ENCODE measurements at regions not wholly inside any gene's neighbourhood (a gene's known extent, or its start where the extent isn't known, plus 50 kb on each side); places are given as distances from the start of the nearest gene placed in this dataset.

GRCh38 chr20:10843146-10843711 is 169.4 kb upstream of the JAG1 start:
- H3K27me3 Mint-ChIP-seq (ENCODE audit: unreplicated experiment): no peaks in the 10 kb centered on the region
- TF ChIP-seq, protein P1, sequence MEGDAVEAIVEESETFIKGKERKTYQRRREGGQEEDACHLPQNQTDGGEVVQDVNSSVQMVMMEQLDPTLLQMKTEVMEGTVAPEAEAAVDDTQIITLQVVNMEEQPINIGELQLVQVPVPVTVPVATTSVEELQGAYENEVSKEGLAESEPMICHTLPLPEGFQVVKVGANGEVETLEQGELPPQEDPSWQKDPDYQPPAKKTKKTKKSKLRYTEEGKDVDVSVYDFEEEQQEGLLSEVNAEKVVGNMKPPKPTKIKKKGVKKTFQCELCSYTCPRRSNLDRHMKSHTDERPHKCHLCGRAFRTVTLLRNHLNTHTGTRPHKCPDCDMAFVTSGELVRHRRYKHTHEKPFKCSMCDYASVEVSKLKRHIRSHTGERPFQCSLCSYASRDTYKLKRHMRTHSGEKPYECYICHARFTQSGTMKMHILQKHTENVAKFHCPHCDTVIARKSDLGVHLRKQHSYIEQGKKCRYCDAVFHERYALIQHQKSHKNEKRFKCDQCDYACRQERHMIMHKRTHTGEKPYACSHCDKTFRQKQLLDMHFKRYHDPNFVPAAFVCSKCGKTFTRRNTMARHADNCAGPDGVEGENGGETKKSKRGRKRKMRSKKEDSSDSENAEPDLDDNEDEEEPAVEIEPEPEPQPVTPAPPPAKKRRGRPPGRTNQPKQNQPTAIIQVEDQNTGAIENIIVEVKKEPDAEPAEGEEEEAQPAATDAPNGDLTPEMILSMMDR (IDR thresholded peaks at IDR 0.05; ENCODE audit: unreplicated experiment): no peak
- DNase-seq: no peak
- H3K27ac Mint-ChIP-seq (ENCODE audit: unreplicated experiment): no peak overlapping the region
- no peaks in the 10 kb centered on the region for H3K36me3 Mint-ChIP-seq (ENCODE audit: insufficient read depth, unreplicated experiment)
- BruUV-seq (replicated peaks): no TSS peak
- intact Hi-C loops (cut with micrococcal nuclease; ENCODE audit: unreplicated experiment): no loop called here
- H3K4me3 Mint-ChIP-seq (ENCODE audit: low read depth, unreplicated experiment): no peak overlapping the region
- CTCF ChIA-PET: no interaction called here
- H3K9me3 Mint-ChIP-seq (ENCODE audit: low read depth, unreplicated experiment): no peaks in the 10 kb centered on the region
- H3K4me1 Mint-ChIP-seq (ENCODE audit: low read depth, unreplicated experiment): peaks cover 2% of the 10 kb centered on the region

DNA sequence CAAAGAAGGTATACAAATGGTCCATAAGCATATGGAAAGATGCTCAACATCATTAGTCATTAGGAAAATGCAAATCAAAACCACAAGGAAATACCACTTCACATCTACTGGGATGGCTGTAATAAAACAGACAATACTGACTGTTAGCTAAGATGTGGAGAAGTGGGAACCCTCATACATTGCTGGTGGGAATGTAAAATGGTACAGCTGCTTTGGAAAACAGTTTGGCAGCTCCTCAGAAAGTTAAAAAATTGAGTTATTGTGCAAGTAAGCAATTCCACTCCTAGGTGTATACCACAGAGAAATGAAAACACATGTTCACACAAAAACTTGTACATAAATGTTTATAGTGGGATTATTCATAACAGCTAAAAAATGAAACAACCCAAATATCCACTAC is 173.0 kb upstream of the JAG1 start:
- intact Hi-C loops (cut with micrococcal nuclease; ENCODE audit: unreplicated experiment): no loop called here
- Mint-ChIP-seq H3K4me3 (ENCODE audit: low read depth, unreplicated experiment) (no peak overlapping the region), H3K9me3 (ENCODE audit: low read depth, unreplicated experiment) (no peaks in the 10 kb centered on the region), H3K4me1 (ENCODE audit: low read depth, unreplicated experiment) (peaks cover 25% of the 10 kb centered on the region), H3K27ac (ENCODE audit: unreplicated experiment) (no peak overlapping the region), H3K36me3 (ENCODE audit: insufficient read depth, unreplicated experiment) (no peaks in the 10 kb centered on the region), H3K27me3 (ENCODE audit: unreplicated experiment) (no peaks in the 10 kb centered on the region)
- TF ChIP-seq, protein P1 (IDR thresholded peaks at IDR 0.05; ENCODE audit: unreplicated experiment): no peak
- DNase-seq: no peak
- no TSS peak for BruUV-seq (replicated peaks)
- CTCF ChIA-PET: no interaction called here

DNA sequence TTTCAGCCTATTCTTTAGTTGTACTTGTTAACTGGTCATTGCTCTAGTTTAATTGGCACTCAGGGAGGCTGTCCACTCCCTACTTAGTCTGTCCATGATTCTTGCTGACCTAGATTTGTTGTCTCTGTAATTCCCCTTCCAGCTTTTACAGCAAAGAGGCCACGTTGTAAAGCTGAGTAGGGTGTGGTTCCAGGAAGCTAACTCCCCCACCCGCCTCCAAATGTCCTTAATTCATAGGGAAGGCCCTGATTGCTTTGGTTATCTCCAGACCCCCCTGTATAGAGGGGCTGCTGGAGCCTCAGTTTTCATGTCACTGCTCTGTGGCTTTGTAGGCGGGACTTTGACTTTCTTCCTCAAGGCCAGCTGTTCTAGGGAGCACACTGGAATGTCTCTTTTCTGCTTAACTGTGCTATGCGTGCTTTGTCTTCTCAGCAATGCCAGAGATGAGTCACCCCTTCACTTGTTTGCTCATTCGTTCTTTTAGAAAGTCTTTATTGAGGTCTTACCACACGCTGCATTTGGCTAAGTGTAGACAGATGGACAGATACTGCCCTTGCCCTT is 175.1 kb upstream of the JAG1 start:
- CTCF ChIA-PET: interaction anchor here (0.9 kb wide), 1 partner anchor 8 kb away, joined by 3 read pairs; no protein-coding TSS in a partner anchor
- no peaks in the 10 kb centered on the region for H3K27me3 Mint-ChIP-seq (ENCODE audit: unreplicated experiment)
- no peak overlapping the region for H3K27ac Mint-ChIP-seq (ENCODE audit: unreplicated experiment)
- DNase-seq: peak; percentile 18
- intact Hi-C loops (cut with micrococcal nuclease; ENCODE audit: unreplicated experiment): no loop called here
- H3K36me3 Mint-ChIP-seq (ENCODE audit: insufficient read depth, unreplicated experiment): no peaks in the 10 kb centered on the region
- no peak overlapping the region for H3K4me3 Mint-ChIP-seq (ENCODE audit: low read depth, unreplicated experiment)
- peaks cover 25% of the 10 kb centered on the region for H3K4me1 Mint-ChIP-seq (ENCODE audit: low read depth, unreplicated experiment)
- TF ChIP-seq, protein P1 (IDR thresholded peaks at IDR 0.05; ENCODE audit: unreplicated experiment): no peak
- no TSS peak for BruUV-seq (replicated peaks)
- peaks cover 2% of the 10 kb centered on the region for H3K9me3 Mint-ChIP-seq (ENCODE audit: low read depth, unreplicated experiment)

DNA sequence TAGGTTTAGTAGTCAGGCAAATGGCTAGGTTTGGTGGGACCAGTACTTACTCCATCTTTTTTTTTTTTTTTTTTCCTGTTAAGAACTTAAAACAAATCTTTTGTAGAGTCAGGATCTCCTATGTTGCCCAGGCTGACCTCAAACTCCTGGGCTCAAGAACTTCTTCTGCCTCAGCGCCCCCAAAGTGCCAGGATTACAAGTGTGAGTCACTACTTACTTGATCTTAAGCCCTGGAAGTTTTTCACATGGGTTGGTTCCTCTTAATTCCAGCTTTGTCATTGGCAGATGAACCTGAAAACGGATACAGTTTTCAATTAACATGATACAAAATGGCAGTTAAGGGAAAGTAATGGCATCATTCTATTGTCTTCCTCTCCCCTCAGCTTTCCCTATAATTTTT is 179.4 kb upstream of the JAG1 start:
- Mint-ChIP-seq H3K4me1 (ENCODE audit: low read depth, unreplicated experiment) (peaks cover 56% of the 10 kb centered on the region), H3K9me3 (ENCODE audit: low read depth, unreplicated experiment) (peaks cover 5% of the 10 kb centered on the region), H3K27me3 (ENCODE audit: unreplicated experiment) (no peaks in the 10 kb centered on the region), H3K27ac (ENCODE audit: unreplicated experiment) (no peak overlapping the region), H3K4me3 (ENCODE audit: low read depth, unreplicated experiment) (no peak overlapping the region), H3K36me3 (ENCODE audit: insufficient read depth, unreplicated experiment) (peaks cover 5% of the 10 kb centered on the region)
- TF ChIP-seq, protein P1 (IDR thresholded peaks at IDR 0.05; ENCODE audit: unreplicated experiment): no peak
- no TSS peak for BruUV-seq (replicated peaks)
- CTCF ChIA-PET: interaction anchor here (0.6 kb wide), 1 partner anchor 173 kb away, joined by 4 read pairs; no protein-coding TSS in a partner anchor
- intact Hi-C loops (cut with micrococcal nuclease; ENCODE audit: unreplicated experiment): no loop called here
- no peak for DNase-seq

Measured in Calu3 (cell line).